22Rv1 (cell line): ENCODE measurements at regions not wholly inside any gene's neighbourhood (a gene's known extent, or its start where the extent isn't known, plus 50 kb on each side); places are given as distances from the start of the nearest gene placed in this dataset.

Experiments
- ZFX ChIP-seq: fragments of 450-650 bp; IDR thresholded peaks from 2 replicates; pipeline ENCODE4 v1.6.1; 2017; ENCODE audit warnings: antibody characterized with exemption, borderline replicate concordance
- TF ChIP-seq, protein P1 (sequence below): fragments of 450-650 bp; IDR thresholded peaks from 2 replicates; pipeline ENCODE4 v1.5.1; 2017; ENCODE audit warnings: mild to moderate bottlenecking

- TF ChIP-seq, protein P1, sequence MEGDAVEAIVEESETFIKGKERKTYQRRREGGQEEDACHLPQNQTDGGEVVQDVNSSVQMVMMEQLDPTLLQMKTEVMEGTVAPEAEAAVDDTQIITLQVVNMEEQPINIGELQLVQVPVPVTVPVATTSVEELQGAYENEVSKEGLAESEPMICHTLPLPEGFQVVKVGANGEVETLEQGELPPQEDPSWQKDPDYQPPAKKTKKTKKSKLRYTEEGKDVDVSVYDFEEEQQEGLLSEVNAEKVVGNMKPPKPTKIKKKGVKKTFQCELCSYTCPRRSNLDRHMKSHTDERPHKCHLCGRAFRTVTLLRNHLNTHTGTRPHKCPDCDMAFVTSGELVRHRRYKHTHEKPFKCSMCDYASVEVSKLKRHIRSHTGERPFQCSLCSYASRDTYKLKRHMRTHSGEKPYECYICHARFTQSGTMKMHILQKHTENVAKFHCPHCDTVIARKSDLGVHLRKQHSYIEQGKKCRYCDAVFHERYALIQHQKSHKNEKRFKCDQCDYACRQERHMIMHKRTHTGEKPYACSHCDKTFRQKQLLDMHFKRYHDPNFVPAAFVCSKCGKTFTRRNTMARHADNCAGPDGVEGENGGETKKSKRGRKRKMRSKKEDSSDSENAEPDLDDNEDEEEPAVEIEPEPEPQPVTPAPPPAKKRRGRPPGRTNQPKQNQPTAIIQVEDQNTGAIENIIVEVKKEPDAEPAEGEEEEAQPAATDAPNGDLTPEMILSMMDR = no peak
- TF ChIP-seq ZFX = no peak
Measured at GRCh38 chr6:21840428-21840827, 246.9 kb downstream of the SOX4 start.
